Chondrocyte (in vitro differentiated cells): ENCODE measurements at regions not wholly inside any gene's neighbourhood (a gene's known extent, or its start where the extent isn't known, plus 50 kb on each side); places are given as distances from the start of the nearest gene placed in this dataset.

Source experiments
- DNase-seq: peaks from one replicate; pipeline ENCODE4 v3.0.0; 2021; ENCODE audit warnings: mixed read lengths, low spot score
- H3K27ac Mint-ChIP-seq: one replicate; pipeline ENCODE4 v1.8.0; 2021; ENCODE audit warnings: mild to moderate bottlenecking, moderate library complexity, mixed read lengths; ENCODE audit not compliant: unreplicated experiment
- H3K27me3 Mint-ChIP-seq: 2 replicates; pipeline ENCODE4 v1.8.0; 2021; ENCODE audit warnings: low read depth, mixed read lengths
- H3K36me3 Mint-ChIP-seq: 2 replicates; pipeline ENCODE4 v1.8.0; 2021; ENCODE audit warnings: low read depth, mixed read lengths
- H3K4me1 Mint-ChIP-seq: 2 replicates; pipeline ENCODE4 v1.8.0; 2021; ENCODE audit warnings: low read depth, mild to moderate bottlenecking, mixed read lengths
- H3K4me3 Mint-ChIP-seq: one replicate; pipeline ENCODE4 v1.8.0; 2021; ENCODE audit warnings: mild to moderate bottlenecking, moderate library complexity, mixed read lengths; ENCODE audit not compliant: unreplicated experiment
- H3K9me3 Mint-ChIP-seq: 2 replicates; pipeline ENCODE4 v1.8.0; 2021; ENCODE audit warnings: low read depth, mixed read lengths
- CTCF ChIP-seq: fragments of 200-600 bp; sonication (generic); IDR thresholded peaks from 2 replicates; pipeline ENCODE4 v1.5.0; 2021; ENCODE audit warnings: antibody characterized with exemption, mild to moderate bottlenecking, moderate library complexity

DNA sequence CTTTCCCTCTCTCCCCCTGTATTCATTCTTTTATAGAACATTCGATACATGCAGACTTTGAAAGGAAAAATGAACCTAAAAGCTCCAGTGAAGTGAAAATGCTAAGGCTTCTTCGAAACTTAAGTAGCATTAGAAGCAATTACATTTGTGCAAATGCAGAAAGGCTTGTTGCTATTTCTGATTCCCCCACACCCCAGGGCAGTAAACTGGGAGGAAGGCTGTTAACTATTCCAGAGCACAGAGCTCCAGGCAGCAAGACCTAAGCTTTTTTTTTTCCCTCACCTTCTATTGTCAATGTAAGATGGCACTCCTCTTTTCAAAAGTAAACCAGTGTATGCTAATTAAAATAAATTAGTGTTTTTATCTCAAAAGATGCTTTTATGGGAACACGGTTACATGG lies 448.9 kb upstream of the TBX3 start:
- Mint-ChIP-seq H3K4me1 (peaks cover 14% of the 10 kb centered on the region), H3K27me3 (no peaks in the 10 kb centered on the region), H3K9me3 (peaks cover 4% of the 10 kb centered on the region), H3K36me3 (no peaks in the 10 kb centered on the region), H3K4me3 (no peak overlapping the region), H3K27ac (no peak overlapping the region)
- DNase-seq: no peak
- no peak for TF ChIP-seq CTCF

DNA sequence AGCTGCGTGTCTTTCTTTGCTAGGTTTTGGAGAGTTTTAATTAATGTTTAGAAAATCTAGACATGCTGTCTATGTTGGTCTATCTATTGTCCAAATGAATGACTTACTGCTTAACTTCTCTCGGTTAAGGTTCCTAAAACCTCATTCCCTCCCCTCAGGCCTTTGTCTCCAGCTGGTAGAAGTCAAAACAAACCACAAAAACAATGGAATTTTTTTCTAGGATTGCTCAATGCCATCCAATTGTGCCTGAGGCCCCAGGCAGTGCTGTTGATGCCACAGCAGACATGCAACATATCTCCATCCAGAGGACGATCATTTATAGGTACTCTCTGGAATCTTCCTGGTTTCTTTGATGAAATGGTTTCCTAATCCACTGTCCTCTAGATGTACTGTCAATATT lies 448.2 kb upstream of the TBX3 start:
- Mint-ChIP-seq H3K27ac (no peak overlapping the region), H3K27me3 (no peaks in the 10 kb centered on the region), H3K9me3 (peaks cover 4% of the 10 kb centered on the region), H3K4me3 (no peak overlapping the region), H3K4me1 (peaks cover 14% of the 10 kb centered on the region), H3K36me3 (no peaks in the 10 kb centered on the region)
- no peak for TF ChIP-seq CTCF
- DNase-seq: no peak

- Mint-ChIP-seq H3K9me3 (peaks cover 4% of the 10 kb centered on the region), H3K27me3 (no peaks in the 10 kb centered on the region), H3K27ac (no peak overlapping the region), H3K4me3 (no peak overlapping the region), H3K36me3 (no peaks in the 10 kb centered on the region), H3K4me1 (no peaks in the 10 kb centered on the region)
- no peak for TF ChIP-seq CTCF
- DNase-seq: no peak
These were observed 445.8 kb upstream of the TBX3 start for GRCh38 chr12:115129727-115130126.

GRCh38 chr12:115121053-115121452 lies 437.1 kb upstream of the TBX3 start:
- H3K4me3 Mint-ChIP-seq: no peak overlapping the region
- H3K36me3 Mint-ChIP-seq: no peaks in the 10 kb centered on the region
- peaks cover 1% of the 10 kb centered on the region for H3K27me3 Mint-ChIP-seq
- TF ChIP-seq CTCF: no peak
- no peak overlapping the region for H3K27ac Mint-ChIP-seq
- H3K4me1 Mint-ChIP-seq: no peaks in the 10 kb centered on the region
- peaks cover 7% of the 10 kb centered on the region for H3K9me3 Mint-ChIP-seq
- no peak for DNase-seq

GRCh38 chr12:115118177-115118724 lies 434.3 kb upstream of the TBX3 start:
- Mint-ChIP-seq H3K36me3 (no peaks in the 10 kb centered on the region), H3K4me1 (no peaks in the 10 kb centered on the region), H3K27me3 (no peaks in the 10 kb centered on the region), H3K4me3 (no peak overlapping the region), H3K9me3 (peaks cover 7% of the 10 kb centered on the region), H3K27ac (no peak overlapping the region)
- no peak for DNase-seq
- TF ChIP-seq CTCF: no peak
